Suprapubic skin (tissue), 4 donors: ENCODE measurements at regions not wholly inside any gene's neighbourhood (a gene's known extent, or its start where the extent isn't known, plus 50 kb on each side); places are given as distances from the start of the nearest gene placed in this dataset.

Experiments
- CTCF ChIP-seq, 2 donors: fragments of 200-600 bp in 1 of 2; fragments of 450-650 bp in 1 of 2; sonication (generic) in 1 of 2; IDR thresholded peaks; one replicate each; pipeline ENCODE4 v1.5.1; 2016 to 2019; ENCODE audit warnings: antibody characterized with exemption in 2 of 2, mild to moderate bottlenecking in 1 of 2, moderate library complexity in 1 of 2
- EP300 ChIP-seq: sonication (generic); formaldehyde crosslinking; IDR thresholded peaks from one replicate; pipeline ENCODE4 v1.6.1; 2017; ENCODE audit warnings: antibody characterized with exemption
- POLR2A ChIP-seq, 2 donors: fragments of 450-650 bp; IDR thresholded peaks; one replicate each; pipeline ENCODE4 v1.6.1; 2017; ENCODE audit warnings: antibody characterized with exemption in 2 of 2, mild to moderate bottlenecking in 2 of 2, moderate library complexity in 2 of 2
- POLR2AphosphoS5 ChIP-seq, 3 donors: sonication (generic); formaldehyde crosslinking; IDR thresholded peaks; one replicate each; pipeline ENCODE4 v1.6.1; 2017; ENCODE audit warnings: antibody characterized with exemption in 3 of 3

- TF ChIP-seq CTCF (IDR thresholded peaks at IDR 0.05) (no peak), EP300 (no peak), POLR2A (IDR thresholded peaks at IDR 0.05) (no peak), POLR2AphosphoS5 (IDR thresholded peaks at IDR 0.05) (no peak)
Observed at GRCh38 chr20:60974022-60974421, 278.0 kb upstream of the CDH4 start.
